NCI-H82 treated with DMSO at 0.1 percent for 48 hours (cell line): ENCODE measurements at regions not wholly inside any gene's neighbourhood (a gene's known extent, or its start where the extent isn't known, plus 50 kb on each side); places are given as distances from the start of the nearest gene placed in this dataset.
A peak's percentile ranks its signal among the peaks of the same experiment; 100 is the strongest.

Source experiments
- DNase-seq: peaks from one replicate; lab custom pipeline; 2025; ENCODE audit not compliant: unreplicated experiment; lab: John Stamatoyannopoulos, UW

GRCh38 chr15:58294681-58295254, 137.0 kb upstream of the LIPC start:
- DNase-seq = no peak

DNA sequence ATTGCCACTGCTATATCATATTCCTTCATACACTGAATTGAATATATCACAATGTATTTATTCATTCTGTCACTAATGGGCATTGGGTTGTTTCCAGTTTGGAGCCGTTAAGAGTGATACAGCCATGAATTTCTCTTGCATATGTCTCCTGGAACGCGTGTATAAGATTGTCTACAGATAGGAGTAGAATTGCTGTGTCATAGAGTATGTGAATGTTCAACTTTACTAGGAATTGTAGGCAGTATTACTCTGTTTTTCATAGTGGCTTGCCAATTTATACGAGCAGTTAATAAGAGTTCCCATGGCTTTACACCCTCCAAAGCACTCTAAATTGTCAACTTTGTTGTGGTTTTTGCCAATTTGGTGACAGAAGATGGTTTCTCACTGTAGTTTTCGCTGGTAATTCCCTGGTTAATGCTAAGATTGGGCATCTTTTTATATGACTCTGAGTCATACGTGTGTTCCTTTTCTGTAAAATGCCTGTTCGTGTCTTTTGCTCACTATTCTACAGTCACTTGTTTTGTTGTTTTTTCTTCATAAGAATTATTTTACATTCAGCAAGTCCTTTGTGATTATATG, 136.1 kb upstream of the LIPC start:
- DNase-seq = no peak

GRCh38 chr15:58296276-58296675, 135.5 kb upstream of the LIPC start:
- DNase-seq = no peak

DNA sequence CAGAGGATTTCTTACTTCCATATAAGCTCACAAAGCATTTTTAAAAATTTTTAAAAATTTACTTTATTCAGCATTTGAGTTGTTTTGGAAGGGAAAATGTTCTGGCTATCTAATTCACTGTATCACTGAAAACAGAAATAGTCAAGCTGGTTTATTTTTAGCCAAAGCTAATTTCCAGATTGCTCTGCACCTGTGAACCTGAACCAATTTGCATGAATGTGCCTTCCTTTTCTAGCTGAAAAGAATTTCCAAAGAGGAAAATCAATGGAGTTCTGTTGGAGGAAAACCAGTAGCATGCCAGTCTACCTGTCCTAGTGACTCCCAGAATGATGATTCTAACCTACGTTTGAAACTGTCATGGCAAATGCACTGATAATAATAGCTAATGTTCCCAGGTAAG, 134.2 kb upstream of the LIPC start:
- DNase-seq = no peak

DNA sequence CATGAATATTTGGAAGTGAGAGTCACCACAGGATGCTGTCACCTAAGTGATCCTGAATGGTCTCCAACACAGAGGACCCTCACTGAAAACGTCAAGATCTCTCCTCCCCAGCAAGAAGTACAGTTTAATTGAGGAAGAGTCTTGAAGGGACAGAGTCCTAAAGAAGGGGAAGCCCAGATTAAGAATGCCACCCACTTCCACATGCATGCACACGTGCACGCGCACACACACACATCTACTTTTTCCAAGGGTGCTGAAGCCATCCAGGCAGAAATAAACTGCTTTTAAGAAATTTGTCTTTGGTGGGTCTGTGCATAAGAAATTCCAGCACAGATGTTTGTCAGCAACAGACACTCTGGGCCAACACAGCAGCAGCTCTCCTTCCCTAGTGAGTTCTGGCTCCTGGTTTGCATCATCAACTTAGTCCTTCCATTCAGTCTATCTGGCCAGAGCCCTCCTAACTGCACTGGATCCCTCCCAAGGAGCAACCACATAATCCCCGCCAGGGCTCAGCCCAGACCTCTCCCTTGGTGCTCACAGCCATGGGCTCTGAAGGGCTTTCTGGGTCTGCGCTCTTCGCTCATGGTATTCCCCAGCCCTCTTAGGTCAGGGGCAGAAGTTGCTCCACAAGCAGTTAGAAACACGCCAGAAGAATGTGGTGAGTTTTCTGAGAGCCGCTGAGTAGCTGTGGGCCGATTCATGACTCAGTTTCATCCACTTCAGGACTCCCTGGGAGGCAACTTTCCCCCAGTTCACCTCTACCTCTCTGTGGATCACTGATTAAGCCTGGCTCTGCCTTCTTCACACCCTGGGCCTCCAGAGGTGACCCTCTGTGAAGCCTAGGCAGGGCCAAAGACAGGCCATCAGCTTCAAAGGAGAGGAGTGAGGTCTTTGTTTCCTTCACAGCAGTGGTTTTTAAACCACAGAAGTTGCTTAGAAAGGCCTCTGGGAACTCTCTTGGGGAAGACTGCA, 132.6 kb upstream of the LIPC start:
- DNase-seq = no peak

GRCh38 chr15:58302832-58303231, 129.0 kb upstream of the LIPC start:
- DNase-seq = no peak

- DNase-seq = no peak
These were observed 128.6 kb upstream of the LIPC start for GRCh38 chr15:58303236-58303635.

GRCh38 chr15:58306591-58307312, 125.0 kb upstream of the LIPC start:
- no peak for DNase-seq

DNA sequence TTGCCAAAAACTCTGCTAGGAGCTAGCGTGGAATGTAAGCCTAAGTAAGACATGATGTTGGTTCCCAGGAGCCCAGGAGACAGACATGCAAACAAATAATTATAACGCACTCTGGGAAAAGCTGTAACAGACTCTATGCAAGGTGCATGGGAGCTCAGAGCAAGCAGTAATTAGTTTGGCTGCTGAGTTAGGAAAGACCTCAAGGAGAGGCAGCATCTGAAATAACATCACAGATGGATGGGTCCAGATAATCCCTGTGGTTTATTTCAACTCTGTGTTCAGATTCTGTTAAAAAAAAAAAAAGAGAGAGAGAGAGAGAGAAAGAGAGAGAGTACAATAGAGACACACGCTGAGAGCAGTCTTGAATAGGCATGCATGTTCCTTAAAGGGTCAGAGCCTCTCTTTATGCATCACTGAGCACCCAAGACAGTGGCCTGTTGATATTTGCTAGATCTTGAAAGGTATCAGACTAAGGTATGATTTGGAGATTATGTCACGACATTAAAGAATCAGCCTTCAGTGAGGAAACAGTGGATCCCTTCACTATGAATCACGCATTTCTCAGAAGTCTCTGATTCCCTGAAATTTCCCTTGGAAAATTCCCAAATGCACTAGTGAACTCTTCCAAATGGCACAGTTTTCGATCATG, 124.4 kb upstream of the LIPC start:
- DNase-seq = peak; percentile 34

GRCh38 chr15:58308742-58309355, 122.9 kb upstream of the LIPC start:
- no peak for DNase-seq

- DNase-seq = no peak
These were observed 121.5 kb upstream of the LIPC start for GRCh38 chr15:58309963-58310928.

DNA sequence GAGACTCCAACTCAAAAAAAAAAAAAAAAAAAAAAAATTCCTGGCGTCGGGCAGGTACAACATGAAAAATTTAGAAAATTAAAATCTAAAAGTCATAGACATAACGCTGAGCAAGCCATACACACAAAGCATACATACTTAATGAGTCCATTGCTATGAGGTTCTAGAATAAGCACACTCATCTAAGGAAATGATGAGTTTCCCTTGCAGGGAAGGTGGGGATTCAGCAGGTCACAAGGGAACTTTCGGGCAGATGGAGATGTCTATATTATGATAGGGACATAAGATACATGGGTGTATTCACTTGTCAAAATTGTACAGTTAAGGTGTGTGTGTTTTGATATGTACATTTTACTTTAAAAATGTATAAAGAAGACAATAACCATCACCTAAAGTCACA, 120.2 kb upstream of the LIPC start:
- no peak for DNase-seq

GRCh38 chr15:58312031-58312430, 119.8 kb upstream of the LIPC start:
- DNase-seq = no peak

GRCh38 chr15:58313304-58313703, 118.5 kb upstream of the LIPC start:
- no peak for DNase-seq

GRCh38 chr15:58313810-58314592, 117.8 kb upstream of the LIPC start:
- no peak for DNase-seq

DNA sequence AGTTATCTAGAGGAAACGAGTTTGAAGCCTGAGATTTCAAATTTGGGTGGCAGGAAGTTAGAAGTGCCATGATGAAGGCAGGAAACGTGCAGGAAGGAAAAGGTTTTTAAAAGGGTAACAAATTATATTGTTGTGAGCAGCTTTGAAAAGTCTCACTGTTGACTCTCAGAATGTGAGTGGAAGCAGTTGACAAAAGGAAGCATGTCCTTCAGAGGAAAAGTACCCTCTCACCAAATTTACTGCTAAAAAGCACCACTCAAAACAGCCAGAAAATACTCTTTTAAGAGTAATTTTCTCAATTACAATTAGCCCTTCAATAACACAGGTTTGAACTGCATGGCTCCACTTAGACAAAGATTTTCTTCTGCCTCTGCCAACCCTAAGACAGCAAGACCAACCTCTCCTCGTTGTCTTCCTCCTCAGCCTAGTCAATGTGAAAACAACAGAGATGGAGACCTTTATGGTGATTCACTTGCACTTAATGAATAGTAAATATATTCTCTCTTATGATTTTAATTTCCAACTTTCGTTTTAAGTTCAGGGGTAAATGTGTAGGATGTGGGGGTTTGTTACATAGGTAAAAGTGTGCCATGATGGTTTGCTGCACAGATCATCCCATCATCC, 117.1 kb upstream of the LIPC start:
- no peak for DNase-seq

GRCh38 chr15:58318517-58318916, 113.3 kb upstream of the LIPC start:
- DNase-seq = no peak

GRCh38 chr15:58321034-58321433, 110.8 kb upstream of the LIPC start:
- no peak for DNase-seq
